ENCODE measurements at regions not wholly inside any gene's neighbourhood (a gene's known extent, or its start where the extent isn't known, plus 50 kb on each side); places are given as distances from the start of the nearest gene placed in this dataset.

DNA sequence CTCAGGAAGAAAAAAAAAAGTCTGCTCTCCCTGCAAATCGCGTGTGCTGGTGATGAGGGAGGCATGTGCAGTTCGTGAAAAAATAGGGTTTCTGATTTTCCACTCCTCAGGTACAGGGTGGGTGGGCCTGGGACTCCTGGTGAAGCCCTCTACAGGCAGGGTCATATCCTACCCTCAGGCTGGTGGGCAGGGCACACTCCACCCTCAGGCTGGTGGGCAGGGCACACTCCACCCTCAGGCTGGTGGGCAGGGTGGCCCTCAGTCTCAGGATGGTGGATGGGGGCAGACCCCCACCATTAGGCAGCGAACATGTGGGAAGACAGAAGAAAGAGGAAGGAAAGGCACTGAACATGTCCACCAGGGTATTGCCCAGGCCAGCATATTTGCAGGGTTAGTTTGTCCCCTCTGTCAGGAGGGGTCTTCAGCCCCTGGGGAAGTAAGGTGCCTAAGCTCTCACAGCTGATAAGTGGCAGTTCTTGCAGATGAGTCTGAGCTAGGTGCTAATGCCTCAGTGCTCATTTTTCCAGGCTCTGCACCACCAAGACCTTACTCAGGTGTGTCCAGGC is 95.2 kb upstream of the RAB6C start:
- H3K9me2 ChIP-seq, result no peaks in the 10 kb centered on the region
- WGBS (ENCODE audit: low lambda C conversion rate), result 32% methylated on average over 4 of the region's 4 CpGs
- DNase-seq, result no peak

More for the DNA sequence above, 95.2 kb upstream of the RAB6C start:
- POLR2A ChIA-PET, result no interaction called here
- H3K27me3 ChIP-seq (ENCODE audit: insufficient read depth), result no peaks in the 10 kb centered on the region
- no peaks in the 10 kb centered on the region for H3K4me1 ChIP-seq (ENCODE audit: control insufficient read depth in 1 of 2, insufficient read depth in 2 of 2, low read depth in 1 of 2, low read length in 1 of 2)
- CTCF ChIA-PET, result interaction anchor here (1.4 kb wide), 1 partner anchor 13 kb away, joined by 3 read pairs; no protein-coding TSS in a partner anchor
- no peaks in the 10 kb centered on the region for H3K36me3 ChIP-seq (replicated peaks in 1 of 2; ENCODE audit: control insufficient read depth in 1 of 2, insufficient read depth in 2 of 2, low read length in 1 of 2)
- H2AFZ ChIP-seq (ENCODE audit: low read depth), result no peak overlapping the region
- no peak overlapping the region for H3K27ac ChIP-seq (ENCODE audit: low read depth in 2 of 2, low read length in 1 of 2)
- no peak for TF ChIP-seq FOXM1 (IDR thresholded peaks at IDR 0.05; ENCODE audit: low read depth)
- no peak for TF ChIP-seq RCOR1 (IDR thresholded peaks at IDR 0.05; ENCODE audit: low read length)
- TF ChIP-seq, protein P1, sequence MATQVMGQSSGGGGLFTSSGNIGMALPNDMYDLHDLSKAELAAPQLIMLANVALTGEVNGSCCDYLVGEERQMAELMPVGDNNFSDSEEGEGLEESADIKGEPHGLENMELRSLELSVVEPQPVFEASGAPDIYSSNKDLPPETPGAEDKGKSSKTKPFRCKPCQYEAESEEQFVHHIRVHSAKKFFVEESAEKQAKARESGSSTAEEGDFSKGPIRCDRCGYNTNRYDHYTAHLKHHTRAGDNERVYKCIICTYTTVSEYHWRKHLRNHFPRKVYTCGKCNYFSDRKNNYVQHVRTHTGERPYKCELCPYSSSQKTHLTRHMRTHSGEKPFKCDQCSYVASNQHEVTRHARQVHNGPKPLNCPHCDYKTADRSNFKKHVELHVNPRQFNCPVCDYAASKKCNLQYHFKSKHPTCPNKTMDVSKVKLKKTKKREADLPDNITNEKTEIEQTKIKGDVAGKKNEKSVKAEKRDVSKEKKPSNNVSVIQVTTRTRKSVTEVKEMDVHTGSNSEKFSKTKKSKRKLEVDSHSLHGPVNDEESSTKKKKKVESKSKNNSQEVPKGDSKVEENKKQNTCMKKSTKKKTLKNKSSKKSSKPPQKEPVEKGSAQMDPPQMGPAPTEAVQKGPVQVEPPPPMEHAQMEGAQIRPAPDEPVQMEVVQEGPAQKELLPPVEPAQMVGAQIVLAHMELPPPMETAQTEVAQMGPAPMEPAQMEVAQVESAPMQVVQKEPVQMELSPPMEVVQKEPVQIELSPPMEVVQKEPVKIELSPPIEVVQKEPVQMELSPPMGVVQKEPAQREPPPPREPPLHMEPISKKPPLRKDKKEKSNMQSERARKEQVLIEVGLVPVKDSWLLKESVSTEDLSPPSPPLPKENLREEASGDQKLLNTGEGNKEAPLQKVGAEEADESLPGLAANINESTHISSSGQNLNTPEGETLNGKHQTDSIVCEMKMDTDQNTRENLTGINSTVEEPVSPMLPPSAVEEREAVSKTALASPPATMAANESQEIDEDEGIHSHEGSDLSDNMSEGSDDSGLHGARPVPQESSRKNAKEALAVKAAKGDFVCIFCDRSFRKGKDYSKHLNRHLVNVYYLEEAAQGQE (IDR thresholded peaks at IDR 0.05; ENCODE audit: low read depth, low read length), result no peak
- TF ChIP-seq USF2 (IDR thresholded peaks at IDR 0.05; ENCODE audit: borderline replicate concordance, low read depth, low read length), result no peak
- TF ChIP-seq YY1 (IDR thresholded peaks at IDR 0.05; ENCODE audit: low read depth), result no peak
- TF ChIP-seq GATA2 (CRISPR knock-in tag; IDR thresholded peaks at IDR 0.05), result no peak
- TF ChIP-seq MEF2A (IDR thresholded peaks at IDR 0.05; ENCODE audit: borderline replicate concordance, low read depth), result no peak
- TF ChIP-seq, protein P2, sequence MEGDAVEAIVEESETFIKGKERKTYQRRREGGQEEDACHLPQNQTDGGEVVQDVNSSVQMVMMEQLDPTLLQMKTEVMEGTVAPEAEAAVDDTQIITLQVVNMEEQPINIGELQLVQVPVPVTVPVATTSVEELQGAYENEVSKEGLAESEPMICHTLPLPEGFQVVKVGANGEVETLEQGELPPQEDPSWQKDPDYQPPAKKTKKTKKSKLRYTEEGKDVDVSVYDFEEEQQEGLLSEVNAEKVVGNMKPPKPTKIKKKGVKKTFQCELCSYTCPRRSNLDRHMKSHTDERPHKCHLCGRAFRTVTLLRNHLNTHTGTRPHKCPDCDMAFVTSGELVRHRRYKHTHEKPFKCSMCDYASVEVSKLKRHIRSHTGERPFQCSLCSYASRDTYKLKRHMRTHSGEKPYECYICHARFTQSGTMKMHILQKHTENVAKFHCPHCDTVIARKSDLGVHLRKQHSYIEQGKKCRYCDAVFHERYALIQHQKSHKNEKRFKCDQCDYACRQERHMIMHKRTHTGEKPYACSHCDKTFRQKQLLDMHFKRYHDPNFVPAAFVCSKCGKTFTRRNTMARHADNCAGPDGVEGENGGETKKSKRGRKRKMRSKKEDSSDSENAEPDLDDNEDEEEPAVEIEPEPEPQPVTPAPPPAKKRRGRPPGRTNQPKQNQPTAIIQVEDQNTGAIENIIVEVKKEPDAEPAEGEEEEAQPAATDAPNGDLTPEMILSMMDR (IDR thresholded peaks at IDR 0.05), result no peak
- TF ChIP-seq, protein P3, sequence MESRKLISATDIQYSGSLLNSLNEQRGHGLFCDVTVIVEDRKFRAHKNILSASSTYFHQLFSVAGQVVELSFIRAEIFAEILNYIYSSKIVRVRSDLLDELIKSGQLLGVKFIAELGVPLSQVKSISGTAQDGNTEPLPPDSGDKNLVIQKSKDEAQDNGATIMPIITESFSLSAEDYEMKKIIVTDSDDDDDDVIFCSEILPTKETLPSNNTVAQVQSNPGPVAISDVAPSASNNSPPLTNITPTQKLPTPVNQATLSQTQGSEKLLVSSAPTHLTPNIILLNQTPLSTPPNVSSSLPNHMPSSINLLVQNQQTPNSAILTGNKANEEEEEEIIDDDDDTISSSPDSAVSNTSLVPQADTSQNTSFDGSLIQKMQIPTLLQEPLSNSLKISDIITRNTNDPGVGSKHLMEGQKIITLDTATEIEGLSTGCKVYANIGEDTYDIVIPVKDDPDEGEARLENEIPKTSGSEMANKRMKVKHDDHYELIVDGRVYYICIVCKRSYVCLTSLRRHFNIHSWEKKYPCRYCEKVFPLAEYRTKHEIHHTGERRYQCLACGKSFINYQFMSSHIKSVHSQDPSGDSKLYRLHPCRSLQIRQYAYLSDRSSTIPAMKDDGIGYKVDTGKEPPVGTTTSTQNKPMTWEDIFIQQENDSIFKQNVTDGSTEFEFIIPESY (IDR thresholded peaks at IDR 0.05; ENCODE audit: borderline replicate concordance, low read depth), result no peak
- TF ChIP-seq TAF1 (IDR thresholded peaks at IDR 0.05; ENCODE audit: borderline replicate concordance, low read depth, low read length), result no peak
- no peak for TF ChIP-seq TEAD4 (IDR thresholded peaks at IDR 0.05; ENCODE audit: borderline replicate concordance, insufficient read depth)
- no peak for TF ChIP-seq RXRA (IDR thresholded peaks at IDR 0.05; ENCODE audit: borderline replicate concordance, low read depth)
- no peak for TF ChIP-seq NRF1 (IDR thresholded peaks at IDR 0.05; ENCODE audit: low read depth, low read length)
- TF ChIP-seq RAD21 (IDR thresholded peaks at IDR 0.05; ENCODE audit: low read length), result no peak
- no peak for TF ChIP-seq RFX5 (IDR thresholded peaks at IDR 0.05; ENCODE audit: low read length)
- no peak for TF ChIP-seq JUND (IDR thresholded peaks at IDR 0.05)
- TF ChIP-seq ELF1 (IDR thresholded peaks at IDR 0.05), result no peak
- TF ChIP-seq, protein P4, sequence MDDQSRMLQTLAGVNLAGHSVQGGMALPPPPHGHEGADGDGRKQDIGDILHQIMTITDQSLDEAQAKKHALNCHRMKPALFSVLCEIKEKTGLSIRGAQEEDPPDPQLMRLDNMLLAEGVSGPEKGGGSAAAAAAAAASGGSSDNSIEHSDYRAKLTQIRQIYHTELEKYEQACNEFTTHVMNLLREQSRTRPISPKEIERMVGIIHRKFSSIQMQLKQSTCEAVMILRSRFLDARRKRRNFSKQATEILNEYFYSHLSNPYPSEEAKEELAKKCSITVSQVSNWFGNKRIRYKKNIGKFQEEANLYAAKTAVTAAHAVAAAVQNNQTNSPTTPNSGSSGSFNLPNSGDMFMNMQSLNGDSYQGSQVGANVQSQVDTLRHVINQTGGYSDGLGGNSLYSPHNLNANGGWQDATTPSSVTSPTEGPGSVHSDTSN (IDR thresholded peaks at IDR 0.05), result no peak
- TF ChIP-seq POLR2AphosphoS5 (IDR thresholded peaks at IDR 0.05; ENCODE audit: low read depth, low read length), result no peak
- no peaks in the 10 kb centered on the region for H3F3A ChIP-seq (replicated peaks; ENCODE audit: insufficient read depth)
- no peak overlapping the region for H3K9ac ChIP-seq
- no peaks in the 10 kb centered on the region for H3K79me2 ChIP-seq (ENCODE audit: insufficient read depth)
- no peak overlapping the region for H3K4me3 ChIP-seq (ENCODE audit: low read depth in 2 of 2, low read length in 1 of 2)
- no peaks in the 10 kb centered on the region for H3K9me3 ChIP-seq
- no peak overlapping the region for H3K4me2 ChIP-seq
- H4K20me1 ChIP-seq (ENCODE audit: insufficient read depth), result no peaks in the 10 kb centered on the region

Measured in SK-N-SH (cell line).